H9 (cell line): ENCODE measurements at regions not wholly inside any gene's neighbourhood (a gene's known extent, or its start where the extent isn't known, plus 50 kb on each side); places are given as distances from the start of the nearest gene placed in this dataset.

Experiments
- DNase-seq: peaks from one replicate; pipeline ENCODE4 v3.0.0-alpha.2; 2017
- H2AFZ ChIP-seq: one replicate; pipeline ENCODE4 v1.6.1; 2013; ENCODE audit warnings: mild to moderate bottlenecking, low read length, control low read depth, moderate library complexity
- H2AK5ac ChIP-seq: 2 replicates; pipeline ENCODE4 v1.6.1; 2013; ENCODE audit warnings: low read length, control low read depth, mixed read lengths; ENCODE audit not compliant: insufficient read length
- H2BK120ac ChIP-seq: one replicate; pipeline ENCODE4 v1.6.1; 2013; ENCODE audit warnings: low read depth, mild to moderate bottlenecking, low read length, control low read depth, inconsistent platforms; ENCODE audit not compliant: poor library complexity, severe bottlenecking
- H2BK12ac ChIP-seq: 2 replicates; pipeline ENCODE4 v1.6.1; 2013; ENCODE audit warnings: low read length, control low read depth, mixed read lengths, low read depth; ENCODE audit not compliant: insufficient read length
- H2BK15ac ChIP-seq: 2 replicates; pipeline ENCODE4 v1.6.1; 2013; ENCODE audit warnings: low read depth, low read length, control low read depth
- H2BK20ac ChIP-seq: one replicate; pipeline ENCODE4 v1.6.1; 2013; ENCODE audit warnings: low read depth, mild to moderate bottlenecking, low read length, control low read depth, inconsistent platforms; ENCODE audit not compliant: poor library complexity, severe bottlenecking
- H2BK5ac ChIP-seq: 2 replicates; pipeline ENCODE4 v1.6.1; 2013; ENCODE audit warnings: low read length, control low read depth, mixed read lengths; ENCODE audit not compliant: insufficient read length
- H3K14ac ChIP-seq: 2 replicates; pipeline ENCODE4 v1.6.1; 2013; ENCODE audit warnings: low read length, control low read depth; ENCODE audit not compliant: insufficient read depth
- H3K18ac ChIP-seq: 2 replicates; pipeline ENCODE4 v1.6.1; 2013; ENCODE audit warnings: low read depth, mild to moderate bottlenecking, mixed read lengths, low read length, control low read depth; ENCODE audit not compliant: insufficient read length
- H3K23ac ChIP-seq: 2 replicates; pipeline ENCODE4 v1.6.1; 2013; ENCODE audit warnings: low read length, control low read depth, mixed read lengths, low read depth; ENCODE audit not compliant: insufficient read length
- H3K23me2 ChIP-seq: 2 replicates; pipeline ENCODE4 v1.6.1; 2013; ENCODE audit warnings: low read depth, mild to moderate bottlenecking, mixed read lengths, low read length, control low read depth; ENCODE audit not compliant: insufficient read length, poor library complexity, severe bottlenecking
- H3K27ac ChIP-seq: 2 replicates; pipeline ENCODE4 v1.5.1; 2013; ENCODE audit warnings: low read length, control low read depth, mixed read lengths, low read depth; ENCODE audit not compliant: insufficient read length
- H3K27me3 ChIP-seq: 2 replicates; pipeline ENCODE4 v1.6.1; 2013; ENCODE audit warnings: low read length, control low read depth, inconsistent platforms; ENCODE audit not compliant: insufficient read depth
- H3K4ac ChIP-seq: 2 replicates; pipeline ENCODE4 v1.6.1; 2013; ENCODE audit warnings: low read depth, mild to moderate bottlenecking, control low read depth, inconsistent platforms, low read length, moderate library complexity
- H3K4me1 ChIP-seq: 2 replicates; pipeline ENCODE4 v1.6.1; 2013; ENCODE audit warnings: low read length, control low read depth, inconsistent platforms; ENCODE audit not compliant: insufficient read depth
- H3K4me2 ChIP-seq: 2 replicates; pipeline ENCODE4 v1.6.1; 2013; ENCODE audit warnings: low read length, control low read depth, mixed read lengths; ENCODE audit not compliant: insufficient read length, insufficient read depth
- H3K56ac ChIP-seq: 2 replicates; pipeline ENCODE4 v1.6.1; 2013; ENCODE audit warnings: low read depth, mild to moderate bottlenecking, mixed read lengths, low read length, control low read depth; ENCODE audit not compliant: insufficient read length
- H3K79me1 ChIP-seq: 2 replicates; pipeline ENCODE4 v1.6.1; 2013; ENCODE audit warnings: low read depth, mild to moderate bottlenecking, moderate library complexity, low read length, control low read depth, inconsistent platforms; ENCODE audit not compliant: insufficient read depth, poor library complexity, severe bottlenecking
- H3K79me2 ChIP-seq: 2 replicates; pipeline ENCODE4 v1.6.1; 2013; ENCODE audit warnings: low read length, control low read depth, inconsistent platforms; ENCODE audit not compliant: insufficient read depth
- H3K9ac ChIP-seq: 2 replicates; pipeline ENCODE4 v1.6.1; 2013; ENCODE audit warnings: low read length, control low read depth, mixed read lengths; ENCODE audit not compliant: insufficient read length; ENCODE audit errors: extremely low read depth
- H3K9me3 ChIP-seq: one replicate; pipeline ENCODE4 v1.6.1; 2013; ENCODE audit warnings: low read depth, low read length, inconsistent platforms; ENCODE audit not compliant: control insufficient read depth
- H3T11ph ChIP-seq: one replicate; pipeline ENCODE4 v1.6.1; 2013; ENCODE audit warnings: mild to moderate bottlenecking, low read length, control low read depth, inconsistent platforms
- H4K20me1 ChIP-seq: one replicate; pipeline ENCODE4 v1.6.1; 2013; ENCODE audit not compliant: control insufficient read depth, insufficient read length, insufficient read depth
- H4K5ac ChIP-seq: 2 replicates; pipeline ENCODE4 v1.6.1; 2013; ENCODE audit warnings: low read depth, mild to moderate bottlenecking, mixed read lengths, low read length, control low read depth; ENCODE audit not compliant: insufficient read length
- H4K8ac ChIP-seq: replicated peaks from 2 replicates; pipeline ENCODE4 v1.6.1; 2013; ENCODE audit warnings: low read length, control low read depth, mixed read lengths, low read depth; ENCODE audit not compliant: insufficient read length
- H4K91ac ChIP-seq: 2 replicates; pipeline ENCODE4 v1.6.1; 2013; ENCODE audit warnings: low read depth, mild to moderate bottlenecking, moderate library complexity, mixed read lengths, low read length, control low read depth; ENCODE audit not compliant: insufficient read length
- H3K27ac Mint-ChIP-seq, 3 experiments: 2 replicates in 2 of 3; 3 replicates in 1 of 3; pipeline ENCODE4 v1.8.0; 2020 to 2021; ENCODE audit warnings: mixed read lengths in 3 of 3, mild to moderate bottlenecking in 1 of 3, moderate library complexity in 1 of 3
- H3K27me3 Mint-ChIP-seq: 2 replicates; pipeline ENCODE4 v1.8.0; 2021; ENCODE audit warnings: low read depth, mild to moderate bottlenecking, moderate library complexity, mixed read lengths
- H3K36me3 Mint-ChIP-seq, 3 experiments: 2 replicates in 2 of 3; 3 replicates in 1 of 3; pipeline ENCODE4 v1.8.0; 2020 to 2021; ENCODE audit warnings: low read depth in 3 of 3, mixed read lengths in 3 of 3; ENCODE audit not compliant: insufficient read depth in 1 of 3
- H3K4me1 Mint-ChIP-seq, 2 experiments: 2 replicates each; pipeline ENCODE4 v1.8.0; 2020; ENCODE audit warnings: mixed read lengths in 2 of 2
- H3K4me3 Mint-ChIP-seq, 2 experiments: 2 replicates in 1 of 2; 3 replicates in 1 of 2; pipeline ENCODE4 v1.8.0; 2020 to 2021; ENCODE audit warnings: mild to moderate bottlenecking in 2 of 2, mixed read lengths in 2 of 2, moderate library complexity in 1 of 2
- H3K9me3 Mint-ChIP-seq, 2 experiments: 2 replicates in 1 of 2; 3 replicates in 1 of 2; pipeline ENCODE4 v1.8.0; 2020; ENCODE audit warnings: mild to moderate bottlenecking in 2 of 2, mixed read lengths in 2 of 2, moderate library complexity in 1 of 2
- WGBS: extraction: QIAGEN DNeasy Blood & Tissue Kit; methylation state at CpG from one replicate; pipeline ENCODE4 v1.1.7; 2013; ENCODE audit warnings: missing lambda C conversion rate, low lambda C conversion rate, mixed read lengths; ENCODE audit not compliant: insufficient read length; ENCODE audit errors: extremely low coverage; 5-methylcytosine and 5-hydroxymethylcytosine counted together
- TF ChIP-seq, protein P1 (sequence below): fragments of 200-600 bp; sonication (generic); conservative IDR thresholded peaks from 3 replicates; pipeline ENCODE4 v1.8.0; 2021; ENCODE audit warnings: antibody characterized with exemption, mild to moderate bottlenecking

DNA sequence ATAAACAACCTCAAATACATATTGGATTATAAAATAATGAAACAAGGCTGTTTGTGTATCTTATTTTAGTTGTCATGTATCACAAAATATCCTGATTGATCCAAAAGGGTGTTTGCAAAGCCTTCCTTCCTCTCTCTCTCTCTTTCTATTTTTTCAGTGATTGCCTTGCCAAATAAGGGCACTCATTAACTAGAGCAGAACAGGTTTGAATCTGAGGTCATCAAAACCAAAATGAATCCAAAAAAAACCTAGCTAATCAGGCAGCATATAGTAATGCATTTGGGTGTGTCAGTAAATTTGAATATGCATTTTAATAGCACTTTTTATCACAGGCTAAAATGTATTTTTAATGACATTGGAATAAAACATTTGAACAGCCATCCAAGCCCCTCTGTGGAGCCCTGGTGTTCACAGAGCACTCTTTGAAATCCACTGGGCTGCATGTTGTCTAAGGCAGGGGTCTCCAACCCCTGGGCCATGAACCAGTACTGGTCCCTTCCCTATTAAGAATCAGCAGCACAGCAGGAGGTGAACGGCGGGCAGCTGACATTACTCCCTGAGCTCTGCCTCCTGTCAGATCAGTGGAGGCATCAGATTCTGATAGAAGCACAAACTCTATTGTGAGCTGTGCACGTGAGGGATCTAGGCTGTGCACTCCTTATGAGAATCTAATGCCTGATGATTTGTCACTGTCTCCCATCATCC, 171.8 kb upstream of the RAI14 start:
- Histone ChIP-seq H3K23ac (no peak overlapping the region), H4K91ac (no peak overlapping the region), H3K9me3 (peaks cover 9% of the 10 kb centered on the region), H3K27me3 (no peaks in the 10 kb centered on the region), H3K79me1 (no peaks in the 10 kb centered on the region), H3K18ac (no peak overlapping the region), H3K27ac (no peak overlapping the region), H4K20me1 (no peaks in the 10 kb centered on the region), H3K4me2 (no peak overlapping the region), H3K9ac (no peak overlapping the region), H3K56ac (no peak overlapping the region), H2BK12ac (no peak overlapping the region), H2BK120ac (no peak overlapping the region), H3T11ph (no peak overlapping the region), H3K4me1 (peaks cover 10% of the 10 kb centered on the region; the same call in 1 of the 2 replicates), H2BK15ac (no peak overlapping the region), H4K5ac (no peak overlapping the region), H3K14ac (no peak overlapping the region), H3K23me2 (no peaks in the 10 kb centered on the region), H3K4ac (no peak overlapping the region), H2AFZ (no peak overlapping the region), H3K79me2 (no peaks in the 10 kb centered on the region), H2AK5ac (no peak overlapping the region), H2BK5ac (no peak overlapping the region), H4K8ac (no peak overlapping the region), H2BK20ac (no peak overlapping the region)
- Mint-ChIP-seq H3K4me1 (peaks cover 39 to 64% of the 10 kb centered on the region in 2 experiments), H3K4me3 (no peak overlapping the region), H3K9me3 (peaks cover 23 to 24% of the 10 kb centered on the region in 2 experiments), H3K36me3 (peaks cover 8 to 35% (median 15%) of the 10 kb centered on the region in 3 experiments; a peak in 6 of 7 replicates), H3K27ac (peak overlapping the region in 2 of 3 experiments; percentile 29 to 48; a peak in 2 of 7 replicates), H3K27me3 (peaks cover 7% of the 10 kb centered on the region)
- TF ChIP-seq, protein P1, sequence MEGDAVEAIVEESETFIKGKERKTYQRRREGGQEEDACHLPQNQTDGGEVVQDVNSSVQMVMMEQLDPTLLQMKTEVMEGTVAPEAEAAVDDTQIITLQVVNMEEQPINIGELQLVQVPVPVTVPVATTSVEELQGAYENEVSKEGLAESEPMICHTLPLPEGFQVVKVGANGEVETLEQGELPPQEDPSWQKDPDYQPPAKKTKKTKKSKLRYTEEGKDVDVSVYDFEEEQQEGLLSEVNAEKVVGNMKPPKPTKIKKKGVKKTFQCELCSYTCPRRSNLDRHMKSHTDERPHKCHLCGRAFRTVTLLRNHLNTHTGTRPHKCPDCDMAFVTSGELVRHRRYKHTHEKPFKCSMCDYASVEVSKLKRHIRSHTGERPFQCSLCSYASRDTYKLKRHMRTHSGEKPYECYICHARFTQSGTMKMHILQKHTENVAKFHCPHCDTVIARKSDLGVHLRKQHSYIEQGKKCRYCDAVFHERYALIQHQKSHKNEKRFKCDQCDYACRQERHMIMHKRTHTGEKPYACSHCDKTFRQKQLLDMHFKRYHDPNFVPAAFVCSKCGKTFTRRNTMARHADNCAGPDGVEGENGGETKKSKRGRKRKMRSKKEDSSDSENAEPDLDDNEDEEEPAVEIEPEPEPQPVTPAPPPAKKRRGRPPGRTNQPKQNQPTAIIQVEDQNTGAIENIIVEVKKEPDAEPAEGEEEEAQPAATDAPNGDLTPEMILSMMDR: no peak
- no CpG with 5 or more reads among the region's 3 CpGs for WGBS
- DNase-seq: peak; percentile 35
